ENCODE measurements at regions not wholly inside any gene's neighbourhood (a gene's known extent, or its start where the extent isn't known, plus 50 kb on each side); places are given as distances from the start of the nearest gene placed in this dataset.

- DNase-seq (ENCODE audit: low spot score): no peak
These were observed 88.7 kb upstream of the IRF2BP2 start for GRCh38 chr1:234698686-234699085.

DNA sequence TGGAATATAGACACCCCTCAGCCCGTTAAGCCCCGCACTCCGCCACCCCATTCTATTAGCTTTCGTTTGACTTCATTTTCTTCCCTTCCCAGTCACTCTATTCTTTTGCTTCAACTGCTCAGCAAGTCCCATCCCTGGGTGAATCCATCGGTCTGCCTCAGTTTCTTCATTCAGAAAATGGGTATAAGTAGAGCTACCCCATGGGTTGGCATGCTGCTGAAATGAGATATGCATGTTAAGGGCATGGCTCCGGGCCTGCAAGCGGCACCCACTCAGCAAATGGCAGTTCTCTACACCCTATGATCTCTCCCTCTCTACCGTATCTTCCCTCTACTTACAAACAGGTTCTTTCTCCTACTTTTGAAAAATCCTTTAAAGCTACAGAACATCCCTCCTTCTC, 87.8 kb upstream of the IRF2BP2 start:
- DNase-seq (ENCODE audit: low spot score): no peak

GRCh38 chr1:234697015-234697414, 87.0 kb upstream of the IRF2BP2 start:
- DNase-seq (ENCODE audit: low spot score): no peak

- DNase-seq (ENCODE audit: low spot score): no peak
These were observed 86.2 kb upstream of the IRF2BP2 start for GRCh38 chr1:234696148-234696576.

GRCh38 chr1:234694661-234695060, 84.7 kb upstream of the IRF2BP2 start:
- no peak for DNase-seq (ENCODE audit: low spot score)

GRCh38 chr1:234692966-234693580, 83.1 kb upstream of the IRF2BP2 start:
- DNase-seq (ENCODE audit: low spot score): no peak

DNA sequence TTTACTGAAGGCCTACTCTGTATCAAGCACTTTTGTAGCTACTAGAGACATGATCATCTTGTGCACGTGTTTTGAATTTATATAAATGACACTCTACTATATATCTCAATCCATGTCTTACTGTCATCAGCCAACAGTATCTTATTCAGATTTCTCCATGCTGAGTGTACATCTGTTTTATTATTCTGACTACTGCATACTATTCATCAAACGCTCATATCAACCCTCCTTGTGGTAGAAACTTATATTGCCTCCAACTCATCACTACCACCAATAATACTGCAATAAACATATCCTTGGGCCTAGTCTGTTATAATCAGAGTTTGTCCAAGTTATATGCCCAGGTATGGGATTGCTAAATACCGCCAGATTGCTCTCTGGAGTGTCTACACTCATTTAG, 81.6 kb upstream of the IRF2BP2 start:
- no peak for DNase-seq (ENCODE audit: low spot score)

- DNase-seq (ENCODE audit: low spot score): no peak
These were observed 80.9 kb upstream of the IRF2BP2 start for GRCh38 chr1:234690872-234691271.

DNA sequence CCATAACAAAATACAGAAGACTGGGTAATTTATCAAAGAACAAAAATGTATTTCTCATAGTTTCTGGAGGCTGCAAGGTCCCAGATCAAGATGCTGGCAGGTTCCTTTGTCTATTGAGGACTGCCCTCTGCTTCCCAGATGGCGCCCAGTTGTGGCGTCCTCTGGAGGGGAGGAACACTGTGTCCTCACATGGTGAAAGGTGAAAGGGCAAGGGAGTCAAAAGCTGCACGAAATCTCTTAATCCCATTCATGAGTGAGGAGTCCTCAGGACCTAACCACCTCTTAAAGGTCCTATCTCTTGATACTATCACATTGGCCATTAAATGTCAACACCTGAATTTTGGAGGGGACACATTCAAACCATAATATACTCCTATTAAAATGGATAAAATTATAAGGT, 79.3 kb upstream of the IRF2BP2 start:
- no peak for DNase-seq (ENCODE audit: low spot score)

- no peak for DNase-seq (ENCODE audit: low spot score)
These were observed 77.0 kb upstream of the IRF2BP2 start for GRCh38 chr1:234687011-234687410.

DNA sequence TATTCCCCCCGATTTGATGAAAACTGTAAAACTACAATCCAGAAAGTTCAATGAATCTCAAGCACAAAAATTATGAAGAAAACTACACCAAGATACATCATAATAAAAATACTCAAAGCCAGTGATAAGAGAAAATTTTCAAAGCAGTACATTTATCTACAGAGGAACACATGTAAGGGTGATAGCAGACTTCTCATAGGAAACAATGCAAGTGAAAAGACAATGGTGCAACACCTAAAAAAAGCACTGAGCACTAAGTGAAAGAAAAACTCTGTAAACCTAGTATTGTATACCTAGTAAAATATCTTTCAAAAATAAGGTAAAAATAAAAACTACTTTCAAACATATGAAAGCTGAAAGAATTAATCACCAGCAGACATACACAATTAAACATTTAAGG, 76.1 kb upstream of the IRF2BP2 start:
- no peak for DNase-seq (ENCODE audit: low spot score)

- no peak for DNase-seq (ENCODE audit: low spot score)
These were observed 74.9 kb upstream of the IRF2BP2 start for GRCh38 chr1:234684856-234685255.

- DNase-seq (ENCODE audit: low spot score): no peak
These were observed 74.1 kb upstream of the IRF2BP2 start for GRCh38 chr1:234683861-234684632.

GRCh38 chr1:234683127-234683860, 73.3 kb upstream of the IRF2BP2 start:
- DNase-seq (ENCODE audit: low spot score): no peak

DNA sequence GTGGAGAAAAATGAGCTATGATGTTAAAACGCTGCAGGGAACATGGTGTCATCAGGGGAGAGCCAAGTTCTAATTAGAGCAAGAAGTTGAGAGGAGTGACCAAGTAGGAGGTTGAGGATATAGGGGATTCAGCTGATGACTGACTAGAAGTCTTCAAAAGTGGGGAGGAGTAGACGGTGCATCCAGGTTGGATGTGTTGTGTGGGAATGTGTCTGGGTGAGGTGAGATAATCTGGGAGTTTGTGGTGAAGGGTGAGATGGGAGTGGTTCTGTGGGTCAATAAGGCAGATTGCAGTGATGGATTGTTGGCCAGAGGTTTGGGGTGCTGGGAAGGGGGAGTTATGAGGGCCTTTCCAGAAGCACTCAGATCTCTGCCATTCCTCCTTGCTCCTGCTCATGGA, 72.0 kb upstream of the IRF2BP2 start:
- DNase-seq (ENCODE audit: low spot score): no peak

DNA sequence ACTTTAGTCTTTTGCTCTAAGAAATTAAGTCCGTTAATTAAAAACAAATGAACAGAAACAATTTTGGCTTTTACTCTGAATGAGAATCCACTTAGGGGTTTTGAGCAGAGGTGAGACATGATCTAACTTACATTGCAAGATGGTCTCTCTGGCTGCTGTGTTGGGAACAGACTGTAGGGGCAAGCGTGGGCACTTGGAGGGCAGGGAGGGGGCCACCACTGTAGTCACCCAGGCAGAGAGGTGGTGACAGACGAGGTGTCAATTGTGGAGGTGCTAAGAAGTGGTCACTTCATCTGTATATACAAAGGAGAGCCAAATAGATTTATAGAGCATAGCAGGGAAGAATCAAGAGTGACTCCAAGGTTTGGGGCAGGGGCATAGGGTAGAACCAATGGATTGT, 71.1 kb upstream of the IRF2BP2 start:
- DNase-seq (ENCODE audit: low spot score): no peak

- DNase-seq (ENCODE audit: low spot score): no peak
These were observed 70.4 kb upstream of the IRF2BP2 start for GRCh38 chr1:234680331-234680904.

GRCh38 chr1:234676103-234676594, 66.2 kb upstream of the IRF2BP2 start:
- DNase-seq (ENCODE audit: low spot score): peak; percentile 76

DNA sequence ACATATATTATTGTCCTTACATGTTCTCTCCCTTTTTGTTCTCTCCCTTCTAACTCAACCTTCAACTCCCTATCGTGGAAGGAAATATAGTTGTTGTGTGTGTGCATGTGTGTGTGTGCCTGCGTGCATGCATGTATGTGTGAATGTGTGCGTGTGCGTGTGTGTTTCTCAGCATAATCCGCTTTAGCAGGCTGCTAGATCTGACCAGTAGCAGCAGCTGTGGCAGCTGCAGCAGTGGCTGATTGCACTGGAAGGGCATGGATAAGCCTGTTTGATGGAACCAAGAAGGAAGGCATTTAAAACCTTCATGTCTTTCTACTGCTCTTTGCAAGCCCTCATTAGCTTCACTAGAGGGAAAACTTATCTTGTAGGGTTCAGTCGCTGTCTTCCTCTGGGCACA, 65.6 kb upstream of the IRF2BP2 start:
- no peak for DNase-seq (ENCODE audit: low spot score)

- no peak for DNase-seq (ENCODE audit: low spot score)
These were observed 65.0 kb upstream of the IRF2BP2 start for GRCh38 chr1:234675006-234675405.

- DNase-seq (ENCODE audit: low spot score): no peak
These were observed 64.3 kb upstream of the IRF2BP2 start for GRCh38 chr1:234674218-234674815.
